CD4-positive, alpha-beta T cell treated with Interferon gamma for 1 hour (primary cell): ENCODE measurements at regions not wholly inside any gene's neighbourhood (a gene's known extent, or its start where the extent isn't known, plus 50 kb on each side); places are given as distances from the start of the nearest gene placed in this dataset.
A peak's percentile ranks its signal among the peaks of the same experiment; 100 is the strongest.

Source experiments
- DNase-seq: peaks from one replicate; pipeline ENCODE4 v3.0.0-alpha.2; 2020

DNA sequence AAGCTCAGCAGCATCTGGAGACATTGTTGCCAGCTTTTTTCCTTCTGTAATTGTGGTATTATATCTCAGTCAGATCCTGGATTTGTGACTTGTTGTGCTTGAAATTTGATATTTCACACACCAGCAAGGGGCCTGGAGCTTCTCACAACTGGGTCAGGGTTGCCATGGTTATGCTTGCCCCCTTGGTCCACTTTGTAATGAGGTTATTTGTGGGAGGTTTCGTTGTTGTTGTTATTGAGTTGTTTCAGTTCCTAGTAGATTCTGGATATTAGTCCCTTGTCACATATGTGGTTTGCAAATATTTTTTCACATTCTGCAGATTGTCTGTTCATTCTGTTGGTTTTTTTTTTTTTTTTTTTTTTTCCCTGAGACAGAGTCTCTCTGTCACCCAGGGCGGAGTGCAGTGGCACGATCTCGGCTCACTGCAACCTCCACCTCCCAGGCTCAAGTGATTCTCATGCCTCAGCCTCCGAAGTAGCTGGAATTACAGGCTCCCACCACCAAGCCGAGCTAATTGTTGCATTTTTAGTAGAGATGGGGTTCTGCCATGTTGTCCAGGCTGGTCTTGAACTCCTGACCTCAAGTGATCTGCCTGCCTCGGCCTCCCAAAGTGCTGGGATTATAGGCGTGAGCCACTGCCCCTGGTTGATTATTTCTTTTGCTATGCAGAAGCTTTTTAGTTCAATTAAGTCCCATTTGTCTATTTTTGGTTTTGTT is 80.6 kb upstream of the ETV6 start:
- DNase-seq = no peak

DNA sequence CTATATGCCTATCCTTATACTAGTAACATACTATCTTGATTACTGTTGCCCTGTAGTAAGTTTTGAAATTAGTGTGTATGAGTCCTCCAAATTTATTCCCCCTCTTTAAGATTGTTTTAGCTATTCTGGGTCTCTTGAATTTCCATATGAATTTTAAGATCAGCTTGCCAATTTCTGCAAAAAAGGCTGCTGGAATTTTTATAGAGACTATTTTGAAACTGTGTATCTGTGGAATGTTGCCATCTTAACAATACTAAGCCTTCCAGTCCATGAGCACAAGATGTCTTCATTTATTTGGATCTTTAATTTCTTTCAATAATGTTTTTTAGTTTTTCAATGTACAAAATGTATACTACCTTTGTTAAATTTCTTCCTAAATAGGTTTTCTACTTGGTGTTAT is 79.8 kb upstream of the ETV6 start:
- no peak for DNase-seq

DNA sequence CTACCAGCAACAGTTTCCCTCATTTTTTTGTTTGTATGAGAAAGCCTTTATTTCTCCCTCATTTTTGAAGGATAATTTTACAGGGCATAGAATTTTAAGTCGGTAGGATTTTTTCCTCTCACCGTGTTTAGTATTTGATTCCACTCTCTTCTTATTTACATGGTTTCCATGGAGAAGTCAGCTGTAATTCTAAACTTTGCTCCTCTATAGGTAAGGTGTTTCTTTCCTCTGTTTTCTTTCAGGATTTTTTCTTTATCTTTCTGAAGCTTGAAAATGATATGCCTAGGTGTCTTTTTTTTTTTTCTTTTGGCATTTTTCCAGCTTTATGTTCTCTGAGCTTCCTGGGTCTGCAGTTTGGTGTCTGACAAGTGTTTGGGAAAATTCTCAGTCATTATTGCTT is 75.6 kb upstream of the ETV6 start:
- DNase-seq = no peak

DNA sequence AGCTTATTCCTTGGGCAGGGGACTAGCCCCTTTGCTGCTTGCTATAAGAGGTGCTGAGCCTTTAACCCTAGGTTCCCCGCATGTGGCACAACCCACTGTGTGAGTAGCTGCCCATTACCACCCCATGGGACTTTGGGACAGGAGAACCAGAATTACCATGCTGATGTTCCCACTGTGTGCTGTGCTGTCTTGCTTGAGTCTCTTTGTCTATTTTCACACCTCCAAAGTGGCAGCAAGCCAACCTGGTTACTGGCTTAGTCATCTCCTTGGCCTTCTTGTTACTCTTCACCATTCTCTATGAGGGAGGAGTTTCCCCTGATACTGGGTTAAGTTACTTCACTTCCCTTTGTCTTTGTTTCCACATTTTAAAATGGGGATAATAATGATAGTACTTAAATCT is 73.4 kb upstream of the ETV6 start:
- DNase-seq = peak; percentile 3

DNA sequence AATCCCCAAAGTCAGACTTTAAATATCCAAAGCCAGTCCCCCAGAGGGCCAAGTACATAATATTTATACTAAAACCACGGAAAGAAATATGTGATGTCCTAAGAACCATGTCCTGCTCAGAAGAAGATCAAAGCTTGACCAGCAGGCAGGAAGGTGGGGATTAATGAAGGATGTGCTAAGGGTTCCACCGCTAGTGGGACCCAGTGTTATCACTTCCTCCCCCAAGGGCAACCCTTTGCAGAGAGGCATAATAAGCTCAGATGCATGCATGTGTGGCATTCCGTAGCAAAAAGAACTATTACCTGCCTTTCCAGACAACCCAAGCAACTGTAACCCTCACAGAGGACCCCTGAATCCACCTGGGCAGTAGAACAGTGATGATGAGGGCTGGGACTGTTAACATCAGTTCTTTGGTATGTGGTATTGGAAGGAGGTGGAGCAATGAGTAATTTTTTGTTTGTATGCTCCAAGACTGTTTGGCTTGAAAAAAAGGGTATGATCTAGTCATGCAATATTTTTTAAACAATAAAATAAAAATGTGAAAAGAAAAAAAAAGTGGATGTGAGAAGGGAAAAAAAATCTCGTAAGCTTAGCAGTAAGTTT is 71.7 kb upstream of the ETV6 start:
- DNase-seq = no peak

DNA sequence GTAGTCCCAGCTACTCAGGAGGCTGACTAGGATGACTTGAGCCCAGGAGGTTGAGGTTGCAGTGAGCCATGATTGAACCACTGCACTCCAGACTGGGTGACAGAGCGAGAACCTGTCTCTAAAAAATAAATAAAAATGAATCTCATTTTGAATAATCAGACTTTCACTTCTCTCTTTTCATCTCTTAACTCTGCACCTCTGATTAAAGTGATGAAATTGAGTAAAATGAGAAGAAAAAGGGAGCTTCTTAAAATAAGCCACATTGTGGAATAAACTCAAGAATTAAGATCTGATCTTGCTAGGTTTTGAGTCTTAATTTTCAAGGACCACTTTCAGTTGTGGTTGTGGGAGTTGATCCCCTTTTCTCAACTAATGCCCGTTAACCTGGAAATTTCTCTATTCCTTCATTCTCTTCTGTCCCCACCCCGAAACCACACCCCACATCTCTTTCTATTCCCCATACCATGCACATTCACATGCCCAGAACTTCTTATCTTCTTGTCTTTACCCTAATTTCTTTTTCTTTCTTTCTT is 70.9 kb upstream of the ETV6 start:
- DNase-seq = no peak

DNA sequence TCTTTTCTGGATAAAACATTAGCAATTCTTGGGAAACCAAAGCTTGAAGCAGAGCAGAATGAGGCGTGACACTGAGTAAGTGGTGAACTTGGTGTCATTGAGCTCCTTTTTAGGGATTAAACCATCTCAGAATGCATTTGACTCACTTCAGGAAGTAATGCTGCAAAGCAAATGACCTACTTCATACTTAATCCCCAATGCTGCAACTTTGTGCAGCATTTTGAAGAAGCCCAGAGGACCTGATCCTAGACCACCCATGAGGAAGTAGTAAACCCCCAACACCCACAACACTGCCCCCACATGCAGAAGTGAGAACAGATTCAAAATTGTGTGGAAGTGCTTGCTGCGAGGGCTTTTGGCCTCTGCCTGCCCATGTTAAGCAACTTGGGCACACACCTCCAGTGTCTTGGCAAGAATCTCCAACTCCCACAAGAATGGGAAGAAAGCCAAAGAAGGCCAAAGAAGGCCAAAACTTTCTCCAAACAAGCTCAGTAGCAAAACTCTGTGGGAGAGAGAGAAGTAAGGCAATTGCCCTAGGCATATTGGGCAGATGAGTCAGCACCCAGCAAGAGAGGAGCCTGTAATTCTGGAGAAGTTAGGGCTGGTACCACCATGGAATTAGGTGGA is 69.2 kb upstream of the ETV6 start:
- no peak for DNase-seq

DNA sequence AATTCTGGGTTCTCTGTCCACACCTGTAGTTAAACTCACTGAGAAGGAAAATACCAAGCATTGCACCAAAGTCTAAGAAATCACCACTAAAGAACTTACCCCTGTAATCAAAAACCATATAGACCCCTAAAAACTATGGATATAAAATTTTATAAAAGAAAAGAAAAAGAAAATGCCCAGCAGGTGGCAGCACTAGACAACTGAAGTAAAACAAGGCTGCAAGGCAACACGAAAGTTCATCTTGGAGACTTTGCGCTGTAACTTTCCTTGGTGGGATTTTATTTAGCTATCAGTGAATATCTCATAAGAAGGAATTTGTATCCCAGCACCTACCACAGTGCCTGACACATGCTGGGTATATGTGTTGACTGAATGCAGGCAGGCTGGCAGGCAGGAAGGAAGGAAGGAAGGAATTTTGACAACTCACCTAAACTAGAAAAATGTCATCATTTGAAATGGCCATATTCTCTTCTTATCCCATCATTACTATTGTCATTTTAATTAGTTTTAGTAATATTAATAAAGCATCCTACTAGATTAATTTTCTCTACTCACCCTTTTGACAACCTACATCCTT is 68.2 kb upstream of the ETV6 start:
- DNase-seq = peak; percentile 24

DNA sequence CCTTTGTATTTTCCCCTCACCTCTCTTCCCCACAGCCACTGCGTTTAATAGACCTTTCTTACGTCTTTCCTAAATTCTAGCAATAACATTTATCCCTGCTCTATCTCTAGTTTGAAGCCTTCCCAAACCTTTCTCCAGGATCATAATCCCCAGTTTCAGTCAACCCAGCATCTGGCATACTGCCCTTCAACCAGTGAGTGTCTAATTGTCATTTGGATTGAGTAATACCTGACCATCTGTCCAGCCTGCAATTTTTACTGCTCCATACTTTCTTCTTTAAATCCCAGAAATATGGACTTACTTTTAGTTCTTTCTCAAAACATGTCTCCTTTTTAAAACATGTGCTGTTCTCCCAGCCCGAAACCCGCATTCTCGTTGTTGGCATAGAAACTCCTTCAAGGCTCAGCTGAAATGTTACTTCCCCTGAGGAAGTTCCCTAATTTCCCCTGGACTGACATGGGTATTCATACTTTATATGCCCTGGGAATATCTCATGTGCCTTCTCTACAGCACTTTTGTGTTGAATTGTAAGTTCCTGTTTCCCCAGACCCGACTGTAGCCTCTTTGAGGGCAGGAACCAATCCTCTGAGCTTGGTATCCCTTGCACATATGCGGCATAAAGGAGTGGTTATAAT is 65.1 kb upstream of the ETV6 start:
- DNase-seq = peak; percentile 3

DNA sequence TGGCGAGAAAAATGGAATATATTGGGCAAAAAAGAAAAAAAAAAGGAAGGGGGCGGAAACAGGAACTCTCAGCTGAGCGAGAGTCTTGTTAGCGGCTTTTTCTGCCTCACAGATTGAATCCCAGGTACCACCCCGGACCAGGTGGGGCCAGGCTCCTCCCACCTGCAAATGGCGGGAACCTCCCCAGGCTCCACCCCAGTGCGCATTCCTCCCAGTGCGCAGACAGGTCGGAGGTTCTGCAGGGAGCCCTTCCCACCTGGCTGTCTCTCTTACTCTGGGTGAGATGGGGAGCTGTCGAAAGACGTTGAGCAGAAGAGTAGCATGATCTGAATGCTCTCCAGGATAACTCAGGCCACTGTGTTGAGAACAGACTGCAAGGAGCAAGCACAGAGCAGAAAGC is 57.0 kb upstream of the ETV6 start:
- no peak for DNase-seq

DNA sequence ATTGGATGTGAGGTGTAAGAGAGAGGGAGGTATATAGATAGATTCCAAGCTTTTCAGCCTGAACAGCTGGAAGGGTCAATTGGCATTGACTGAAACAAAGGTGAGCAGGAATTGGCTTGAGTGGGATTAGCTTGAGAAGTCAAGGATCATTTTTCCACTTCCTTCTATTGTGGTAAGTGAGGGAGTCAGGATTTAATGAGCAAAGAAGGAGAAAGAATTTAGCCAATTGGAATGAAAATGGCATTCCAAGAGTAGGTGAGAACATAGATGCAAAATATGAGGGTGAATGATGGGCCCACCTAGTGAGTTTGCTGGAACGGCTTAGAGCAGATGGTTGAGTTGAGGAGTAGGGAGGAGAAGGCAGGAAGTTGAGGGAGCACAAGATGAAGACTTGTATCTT is 56.5 kb upstream of the ETV6 start:
- no peak for DNase-seq

DNA sequence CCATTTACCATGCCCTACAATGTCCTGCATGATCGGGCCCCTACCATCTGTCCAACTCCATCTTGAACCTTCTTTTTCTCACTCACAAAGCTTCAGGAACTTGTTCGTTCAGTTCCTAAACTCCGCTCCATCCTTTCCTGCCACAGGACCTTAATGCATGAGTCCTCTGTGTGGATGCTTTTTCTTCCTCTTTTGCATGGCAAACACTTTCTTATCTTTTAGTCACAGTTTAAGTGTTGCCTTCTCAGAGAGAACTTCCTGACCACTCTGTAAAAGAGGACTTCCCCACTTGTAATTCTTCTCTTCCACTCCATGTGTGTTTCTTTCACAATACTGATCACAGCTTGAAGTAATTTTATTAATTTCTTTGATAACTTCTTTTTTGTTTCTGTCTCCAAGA is 54.4 kb upstream of the ETV6 start:
- DNase-seq = no peak

DNA sequence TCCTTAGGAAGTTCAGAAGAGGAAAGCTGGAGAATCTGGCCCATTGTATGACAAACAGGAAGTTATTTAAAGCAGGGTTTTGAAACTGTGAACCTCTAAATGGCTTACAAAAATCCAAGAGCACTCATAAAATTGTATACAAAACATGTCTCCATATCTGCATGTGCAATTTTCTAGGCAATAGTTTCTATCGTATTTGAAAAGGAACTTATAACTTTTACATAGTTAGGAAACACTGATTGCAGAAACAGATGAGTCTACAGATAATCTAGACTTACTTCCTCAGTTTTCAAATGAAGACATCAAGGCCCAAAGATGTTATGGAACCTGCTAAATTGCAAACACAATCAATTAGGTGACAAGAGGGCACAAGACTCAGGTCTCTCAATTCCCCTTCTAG is 53.3 kb upstream of the ETV6 start:
- no peak for DNase-seq

DNA sequence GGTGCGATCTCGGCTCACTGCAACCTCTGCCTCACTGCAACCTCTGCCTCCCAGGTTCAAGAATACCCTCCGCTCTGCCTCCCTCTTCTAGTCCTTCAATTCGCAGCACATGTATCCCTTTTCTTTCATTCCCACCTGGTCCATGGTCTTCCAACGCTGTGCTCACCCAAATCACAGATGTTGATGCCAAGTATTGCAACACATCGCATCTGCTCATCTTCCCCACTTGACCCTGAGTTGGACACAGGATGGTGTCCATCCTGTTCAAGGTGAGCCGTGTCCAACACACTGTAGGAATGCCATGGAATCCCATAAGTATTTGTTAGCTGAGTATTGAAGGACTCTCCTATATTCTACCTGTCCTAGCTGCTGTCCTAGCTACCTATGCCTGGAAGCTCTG is 50.6 kb upstream of the ETV6 start:
- DNase-seq = no peak
